ENCODE measurements at regions not wholly inside any gene's neighbourhood (a gene's known extent, or its start where the extent isn't known, plus 50 kb on each side); places are given as distances from the start of the nearest gene placed in this dataset.
A peak's percentile ranks its signal among the peaks of the same experiment; 100 is the strongest.

- DNase-seq, result no peak
Observed at GRCh38 chr2:235373171-235373570, 120.7 kb upstream of the AGAP1 start.

GRCh38 chr2:235377176-235377575 is 116.7 kb upstream of the AGAP1 start:
- DNase-seq, result no peak

DNA sequence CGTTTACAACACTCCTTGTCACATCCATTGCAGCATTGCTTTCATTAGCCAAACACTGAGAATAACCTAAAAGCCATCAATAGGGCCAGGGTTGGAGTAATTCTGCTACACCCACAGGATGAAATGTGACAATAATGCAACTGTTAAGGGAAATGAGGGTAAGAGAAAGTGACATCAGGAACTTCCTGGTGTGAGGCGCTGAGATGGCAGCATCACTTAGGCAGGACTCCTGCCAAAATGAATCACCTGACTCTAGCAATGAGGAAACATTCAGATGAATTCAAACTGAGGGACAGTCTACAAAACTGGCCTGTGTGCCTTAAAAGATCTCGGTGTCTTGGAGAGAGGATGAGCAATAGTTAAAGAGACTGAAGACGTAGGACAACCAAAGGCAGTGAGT is 115.6 kb upstream of the AGAP1 start:
- DNase-seq, result no peak

- no peak for DNase-seq
Observed at GRCh38 chr2:235378944-235379343, 114.9 kb upstream of the AGAP1 start.

DNA sequence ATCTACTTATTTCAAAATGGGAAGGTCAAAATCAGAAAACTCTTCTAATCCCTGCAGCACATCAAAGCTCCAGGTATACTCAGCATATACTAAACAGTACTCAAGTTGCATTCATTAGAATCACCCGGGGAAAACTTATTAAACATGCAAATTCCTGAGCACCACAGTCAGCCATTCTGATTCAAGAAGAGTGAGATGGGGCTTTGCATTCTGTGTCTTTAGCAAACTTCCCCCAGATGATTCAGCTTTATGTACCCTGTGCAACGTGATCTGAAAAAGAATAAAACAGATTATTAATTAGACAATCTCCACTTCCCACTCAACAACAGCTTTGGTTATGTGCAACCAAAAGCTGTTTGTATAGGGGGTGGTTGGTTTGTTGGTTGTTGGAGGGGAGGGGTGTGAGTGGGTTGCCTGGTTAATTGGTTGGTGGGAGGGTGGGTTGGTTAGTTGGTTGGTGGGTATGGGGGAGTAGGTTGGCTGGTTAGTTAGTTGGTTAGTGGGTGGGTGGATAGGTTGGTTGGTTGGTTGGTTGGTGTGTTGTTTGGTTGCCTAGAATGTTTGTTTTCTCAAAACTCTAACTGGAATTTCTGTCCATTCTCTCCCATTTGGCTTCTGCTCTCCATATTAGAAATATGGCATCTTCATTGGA is 112.5 kb upstream of the AGAP1 start:
- DNase-seq, result no peak

- DNase-seq, result no peak
Observed at GRCh38 chr2:235382179-235382578, 111.7 kb upstream of the AGAP1 start.

DNA sequence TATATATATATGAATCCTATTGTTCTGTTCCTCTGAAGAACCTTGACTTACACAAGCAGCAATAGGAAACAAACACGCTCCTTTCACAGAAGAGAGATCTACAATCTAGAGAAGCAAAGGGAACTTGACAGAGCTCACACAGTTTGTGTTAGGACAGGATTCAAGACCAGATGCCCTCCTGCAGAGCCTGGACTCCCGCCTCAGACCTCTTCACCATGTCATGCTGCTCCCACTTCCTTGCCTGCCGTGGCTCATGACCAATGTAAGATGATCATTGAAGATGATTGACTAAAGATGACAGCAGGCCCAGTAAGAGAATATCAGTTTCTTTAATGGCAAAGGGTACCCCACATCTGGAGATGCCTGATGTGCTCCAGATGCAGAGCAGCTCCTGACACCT is 111.2 kb upstream of the AGAP1 start:
- no peak for DNase-seq

DNA sequence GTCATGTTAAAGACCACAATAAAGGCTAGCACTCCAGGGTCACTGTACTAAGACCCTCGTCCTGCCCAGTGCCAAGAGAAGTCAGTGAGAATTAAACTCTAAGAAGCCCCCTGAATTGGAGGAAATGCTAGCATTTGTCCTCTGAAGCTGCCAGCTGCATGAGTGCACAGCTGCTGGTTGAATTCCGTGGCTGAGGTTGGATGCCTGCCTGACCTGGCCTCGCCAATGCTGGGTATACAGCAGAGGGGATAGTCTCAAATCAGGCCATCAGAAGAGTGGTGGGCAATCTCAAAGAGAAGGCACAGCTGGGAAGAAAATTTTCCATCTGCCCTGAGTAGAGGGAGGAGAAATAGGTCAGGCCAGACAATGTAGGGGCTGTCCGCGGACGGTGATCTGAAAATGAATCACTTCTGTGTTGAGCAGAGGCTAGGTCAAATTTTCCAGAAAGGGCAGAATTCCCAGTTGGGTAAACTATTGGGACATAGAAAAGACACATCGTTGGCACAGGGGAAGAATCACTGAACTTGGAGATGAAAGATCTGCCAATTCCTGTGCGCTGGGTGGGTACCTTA is 110.5 kb upstream of the AGAP1 start:
- DNase-seq, result no peak

DNA sequence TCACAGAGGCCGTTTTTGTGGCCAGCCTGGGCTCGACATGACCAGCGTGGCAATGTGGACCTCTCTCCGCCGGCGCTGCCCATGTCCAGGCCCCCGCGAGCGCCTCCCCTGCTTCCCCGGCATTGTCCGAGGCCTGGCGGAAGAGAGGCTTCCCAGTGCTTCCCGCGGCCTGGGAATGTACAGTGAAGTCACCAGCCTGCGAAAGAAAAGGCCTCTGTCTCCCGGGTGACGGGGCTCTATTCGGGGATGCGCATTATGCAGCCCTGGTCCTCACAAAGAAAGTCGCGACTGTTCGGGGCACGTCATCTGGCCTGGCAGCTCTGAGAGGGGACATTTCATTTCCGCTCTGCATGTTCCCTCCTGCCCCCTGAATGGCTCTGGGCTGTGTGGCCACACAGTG is 109.2 kb upstream of the AGAP1 start:
- DNase-seq, result no peak

DNA sequence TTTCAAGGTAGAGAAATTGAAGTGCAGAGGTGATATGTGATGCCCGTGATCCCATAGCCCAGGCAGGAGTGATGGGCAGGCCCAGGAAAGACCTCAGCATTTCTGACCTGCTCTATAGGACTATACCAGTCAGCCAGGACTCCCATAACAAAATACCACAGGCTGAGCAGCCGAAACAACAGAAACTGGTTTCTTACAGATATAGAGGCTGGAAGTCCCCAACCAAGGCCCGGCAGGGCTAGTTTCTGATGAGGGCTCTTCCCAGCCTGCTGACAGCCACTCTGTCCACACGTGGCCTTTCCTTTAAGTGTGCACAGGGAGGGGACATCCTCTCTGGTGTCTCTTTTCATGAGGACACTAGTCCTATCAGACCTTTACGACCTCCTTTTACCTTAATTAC is 104.2 kb upstream of the AGAP1 start:
- DNase-seq, result no peak

- no peak for DNase-seq
Observed at GRCh38 chr2:235390108-235390815, 103.6 kb upstream of the AGAP1 start.

DNA sequence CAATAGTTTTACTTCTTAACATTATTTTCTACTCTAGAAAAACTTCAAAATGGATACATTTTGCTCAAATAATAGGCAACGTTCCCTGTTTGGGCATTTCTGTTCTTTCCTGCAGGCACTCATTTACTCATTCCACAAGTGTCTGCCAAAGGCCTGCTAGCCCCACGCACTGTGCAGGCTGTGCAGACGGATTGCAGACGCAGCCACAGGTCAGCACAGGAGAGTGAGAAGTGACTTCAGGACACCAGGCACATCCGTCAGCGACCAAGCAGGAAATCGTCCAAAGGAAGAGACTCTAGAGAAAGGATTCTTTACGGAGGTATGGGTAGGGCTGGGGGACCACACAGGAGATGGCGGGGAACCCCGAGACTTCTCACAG is 103.0 kb upstream of the AGAP1 start:
- no peak for DNase-seq

GRCh38 chr2:235391921-235392615 is 101.8 kb upstream of the AGAP1 start:
- DNase-seq, result peak; percentile 20

DNA sequence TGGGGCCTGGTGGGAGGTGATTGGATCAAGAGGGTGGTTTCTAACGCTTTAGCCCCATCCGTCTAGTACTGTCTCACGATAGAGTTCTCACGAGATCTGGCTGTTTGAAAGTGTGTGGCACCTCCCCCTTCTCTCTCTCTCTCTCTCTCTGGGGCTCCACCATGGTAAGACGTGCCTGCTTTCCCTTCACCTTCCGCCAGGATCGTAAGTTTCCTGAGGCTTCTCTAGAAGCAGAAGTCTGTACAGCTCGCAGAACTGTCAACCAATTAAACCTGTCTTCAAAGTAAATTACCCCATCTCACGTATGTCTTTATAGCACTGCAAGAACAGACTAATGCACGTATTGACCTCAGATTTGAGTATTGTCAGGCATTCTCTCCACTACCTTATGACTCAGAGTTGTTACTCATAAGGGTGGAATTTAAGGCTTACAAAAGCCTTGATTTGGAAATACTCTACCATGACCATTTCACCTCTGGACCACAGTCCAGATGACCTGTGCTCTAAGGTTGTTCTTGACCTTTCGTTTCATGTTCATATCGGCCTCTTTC is 99.5 kb upstream of the AGAP1 start:
- DNase-seq, result no peak

DNA sequence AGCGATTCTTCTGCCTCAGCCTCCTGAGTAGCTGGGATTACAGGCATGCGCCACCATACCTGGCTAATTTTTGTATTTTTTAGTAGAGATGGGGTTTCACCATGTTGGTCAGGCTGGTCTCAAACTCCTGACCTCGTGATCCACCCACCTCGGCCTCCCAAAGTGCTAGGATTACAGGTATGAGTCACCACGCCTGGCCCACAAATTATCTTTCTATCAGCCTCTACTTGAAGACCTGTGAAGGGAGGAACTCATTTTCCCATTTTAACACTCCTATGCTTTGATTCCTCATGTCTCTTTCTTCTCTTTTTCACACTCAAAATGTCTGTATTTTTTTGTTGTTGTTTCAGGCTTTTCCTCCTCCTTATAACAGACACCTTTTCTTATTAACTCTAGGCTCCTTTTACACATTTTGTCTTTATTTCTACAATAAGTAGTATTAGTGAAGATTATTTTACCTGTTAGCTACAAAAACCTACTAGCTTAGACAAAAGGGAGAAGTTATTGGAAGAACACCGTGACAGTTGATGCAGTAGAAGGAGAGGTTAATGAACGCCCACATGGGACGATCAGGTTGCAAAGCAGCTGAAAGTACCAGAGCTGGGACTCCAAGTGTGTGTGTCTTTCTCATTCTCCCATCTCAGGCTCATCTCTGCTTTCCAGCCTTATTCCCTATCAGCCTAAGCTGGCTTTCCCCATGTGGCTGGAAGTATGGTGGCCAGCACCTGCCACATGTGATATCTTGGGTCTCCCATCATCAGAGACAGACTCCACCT is 97.6 kb upstream of the AGAP1 start:
- no peak for DNase-seq

DNA sequence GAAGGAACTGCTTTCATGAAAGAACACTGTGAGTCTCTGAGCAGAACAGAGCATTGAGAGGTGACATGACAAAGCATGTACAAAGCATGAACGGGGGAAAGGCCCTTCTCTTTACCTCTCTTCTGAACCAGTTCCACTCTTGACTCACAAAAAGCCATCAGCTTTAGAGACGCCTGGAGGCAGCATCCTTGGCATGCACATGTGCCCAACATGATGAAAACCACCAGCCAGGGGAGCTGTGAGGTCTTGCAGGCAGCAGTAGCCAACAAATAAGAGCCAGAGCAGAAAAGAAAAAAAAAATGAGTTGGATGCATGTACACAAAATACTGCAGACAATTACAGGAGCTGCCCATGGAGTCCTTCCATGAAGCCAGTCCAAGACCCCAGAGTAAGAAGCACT is 95.5 kb upstream of the AGAP1 start:
- no peak for DNase-seq

GRCh38 chr2:235399895-235400294 is 93.9 kb upstream of the AGAP1 start:
- DNase-seq, result no peak

DNA sequence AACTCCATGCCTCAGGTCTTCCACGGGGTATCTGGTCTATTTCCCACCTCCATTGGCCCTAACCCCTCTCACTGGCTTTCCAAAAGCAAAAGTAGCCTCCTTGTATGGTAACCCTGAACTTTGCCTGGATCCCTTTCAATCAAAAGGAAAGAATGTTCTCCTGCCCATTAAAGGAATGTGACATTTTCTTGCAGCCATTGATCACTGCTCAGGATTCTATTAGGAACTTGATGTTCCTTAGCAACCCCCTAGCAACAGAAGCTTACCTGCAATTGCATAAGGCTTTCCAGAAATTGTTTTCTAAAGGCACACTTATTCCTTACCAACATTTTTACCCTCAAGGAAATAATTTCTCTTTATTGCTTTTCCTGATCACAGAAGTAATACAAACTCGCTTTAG is 91.4 kb upstream of the AGAP1 start:
- no peak for DNase-seq

DNA sequence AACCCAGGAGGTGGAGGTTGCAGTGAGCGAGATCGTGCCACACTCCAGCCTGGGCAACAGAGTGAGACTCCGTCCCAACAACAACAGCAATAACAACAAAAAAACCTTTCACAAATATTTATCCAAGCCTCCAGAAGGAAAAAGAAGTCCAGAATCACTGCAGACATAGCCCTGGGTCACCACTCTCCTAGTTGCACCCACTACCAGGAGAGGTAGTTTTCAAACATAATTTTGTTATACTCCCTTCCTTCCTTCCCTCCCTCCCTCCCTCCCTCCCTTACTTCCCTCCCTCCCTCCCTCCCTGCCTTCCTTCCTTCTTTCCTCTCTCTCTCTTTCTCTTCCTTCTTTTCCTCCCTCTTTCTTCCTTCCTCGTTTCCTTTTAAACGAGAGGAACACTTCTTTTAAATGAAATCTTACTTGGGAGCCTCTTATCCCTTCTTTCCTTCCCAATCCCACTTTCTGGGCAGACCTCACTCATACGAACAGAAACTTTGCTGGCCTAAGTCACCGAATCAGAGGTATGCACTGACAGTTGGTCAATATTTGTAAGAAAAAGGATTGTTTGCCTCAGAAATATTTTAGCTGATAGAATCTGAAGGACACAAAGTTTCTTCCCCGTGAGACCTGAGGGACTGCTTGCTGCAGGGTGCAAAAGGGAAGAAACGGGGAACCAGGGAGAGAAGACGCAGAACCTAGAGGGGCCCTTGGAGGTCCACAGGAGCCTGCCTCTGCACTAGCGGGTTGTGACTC is 88.1 kb upstream of the AGAP1 start:
- DNase-seq, result no peak

GRCh38 chr2:235406430-235406829 is 87.4 kb upstream of the AGAP1 start:
- DNase-seq, result no peak

- DNase-seq, result no peak
Observed at GRCh38 chr2:235411905-235412485, 81.8 kb upstream of the AGAP1 start.

DNA sequence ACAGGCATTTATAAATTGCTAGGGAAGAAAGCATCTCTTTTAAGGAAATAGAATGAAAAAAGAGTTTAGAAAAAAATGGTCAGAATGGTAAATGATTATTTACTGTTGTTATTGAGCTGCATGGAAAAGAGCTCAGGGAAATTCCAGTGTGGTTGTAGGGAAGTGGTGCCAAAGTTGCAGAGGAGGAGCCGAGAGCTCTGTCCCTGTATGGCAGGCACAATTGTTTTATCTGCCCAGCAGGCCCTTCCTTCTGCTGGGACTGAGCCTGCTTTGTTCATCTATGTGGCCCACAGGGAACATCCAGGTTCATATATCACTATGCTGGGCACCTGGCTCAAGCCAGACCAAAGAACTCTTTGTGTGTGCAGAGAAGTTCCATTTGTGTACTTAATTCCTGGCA is 80.8 kb upstream of the AGAP1 start:
- no peak for DNase-seq
